SK-N-MC (cell line): ENCODE measurements at regions not wholly inside any gene's neighbourhood (a gene's known extent, or its start where the extent isn't known, plus 50 kb on each side); places are given as distances from the start of the nearest gene placed in this dataset.

ENCODE experiments used
- EZH2 ChIP-seq: fragments of 200-600 bp; sonication (generic); IDR thresholded peaks from one replicate; pipeline ENCODE4 v1.6.1; 2017; ENCODE audit warnings: antibody characterized with exemption
- FOXP2 ChIP-seq: optimal IDR thresholded peaks from 2 replicates; pipeline ENCODE3; 2011; ENCODE audit warnings: mild to moderate bottlenecking, moderate library complexity; ENCODE audit not compliant: insufficient read depth; ENCODE audit errors: extremely low read length, control extremely low read depth
- POLR2AphosphoS5 ChIP-seq: IDR thresholded peaks from 2 replicates; pipeline ENCODE4 v1.6.1; 2012; ENCODE audit warnings: mild to moderate bottlenecking, low read depth, low read length, borderline replicate concordance

GRCh38 chr14:97462081-97462480 is 664.9 kb downstream of the VRK1 start:
- TF ChIP-seq POLR2AphosphoS5 (no peak), EZH2 (no peak), FOXP2 (no peak)
